SK-MEL-5 (cell line): ENCODE measurements at regions not wholly inside any gene's neighbourhood (a gene's known extent, or its start where the extent isn't known, plus 50 kb on each side); places are given as distances from the start of the nearest gene placed in this dataset.
A peak's percentile ranks its signal among the peaks of the same experiment; 100 is the strongest.

Experiments
- DNase-seq: peaks from one replicate; pipeline ENCODE4 v3.0.0-alpha.2; 2016; ENCODE audit warnings: low read depth, low spot score
- in situ Hi-C: cut with HindIII; loops from 2 replicates; pipeline ENCODE4 v1.10.0; 2016; ENCODE audit warnings: low sequenced_read_pairs, high pct_unique_total_duplicates, low pct_unique_long_range_greater_than_20kb

- in situ Hi-C loops: no loop called here
- DNase-seq: no peak
Measured at GRCh38 chr5:33153831-33154230, 286.9 kb upstream of the TARS1 start.

- DNase-seq: no peak
- in situ Hi-C loops: no loop called here
Measured at GRCh38 chr5:33160871-33161270, 279.9 kb upstream of the TARS1 start.

GRCh38 chr5:33161421-33161820 is 279.3 kb upstream of the TARS1 start:
- no peak for DNase-seq
- in situ Hi-C loops: no loop called here

GRCh38 chr5:33162057-33162456 is 278.7 kb upstream of the TARS1 start:
- in situ Hi-C loops: no loop called here
- DNase-seq: no peak

- in situ Hi-C loops: no loop called here
- DNase-seq: peak; percentile 35
Measured at GRCh38 chr5:33166522-33166921, 274.2 kb upstream of the TARS1 start.

- in situ Hi-C loops: no loop called here
- no peak for DNase-seq
Measured at GRCh38 chr5:33166948-33167347, 273.8 kb upstream of the TARS1 start.

GRCh38 chr5:33167541-33167940 is 273.2 kb upstream of the TARS1 start:
- in situ Hi-C loops: no loop called here
- DNase-seq: no peak

GRCh38 chr5:33170411-33170810 is 270.4 kb upstream of the TARS1 start:
- in situ Hi-C loops: no loop called here
- DNase-seq: no peak

GRCh38 chr5:33174383-33174782 is 266.4 kb upstream of the TARS1 start:
- in situ Hi-C loops: no loop called here

GRCh38 chr5:33179301-33179700 is 261.5 kb upstream of the TARS1 start:
- in situ Hi-C loops: no loop called here
- DNase-seq: no peak

More at GRCh38 chr5:33174383-33174782, 266.4 kb upstream of the TARS1 start:
- DNase-seq: no peak

GRCh38 chr5:33180900-33181299 is 259.9 kb upstream of the TARS1 start:
- in situ Hi-C loops: no loop called here
- peak; percentile 65 for DNase-seq

GRCh38 chr5:33182986-33183385 is 257.8 kb upstream of the TARS1 start:
- no peak for DNase-seq
- in situ Hi-C loops: no loop called here

- DNase-seq: no peak
- in situ Hi-C loops: no loop called here
Measured at GRCh38 chr5:33184367-33184766, 256.4 kb upstream of the TARS1 start.

GRCh38 chr5:33188089-33188488 is 252.7 kb upstream of the TARS1 start:
- in situ Hi-C loops: no loop called here
- DNase-seq: no peak

- no peak for DNase-seq
- in situ Hi-C loops: no loop called here
Measured at GRCh38 chr5:33194914-33195313, 245.9 kb upstream of the TARS1 start.

- in situ Hi-C loops: no loop called here
- no peak for DNase-seq
Measured at GRCh38 chr5:33195431-33196165, 245.2 kb upstream of the TARS1 start.

- in situ Hi-C loops: no loop called here
- DNase-seq: no peak
Measured at GRCh38 chr5:33198836-33199235, 241.9 kb upstream of the TARS1 start.

- in situ Hi-C loops: no loop called here
Measured at GRCh38 chr5:33203931-33204330, 236.8 kb upstream of the TARS1 start.

GRCh38 chr5:33205079-33205478 is 235.7 kb upstream of the TARS1 start:
- in situ Hi-C loops: no loop called here
- DNase-seq: no peak

More at GRCh38 chr5:33203931-33204330, 236.8 kb upstream of the TARS1 start:
- no peak for DNase-seq
